ENCODE measurements at regions not wholly inside any gene's neighbourhood (a gene's known extent, or its start where the extent isn't known, plus 50 kb on each side); places are given as distances from the start of the nearest gene placed in this dataset.

- TF ChIP-seq, protein P1, sequence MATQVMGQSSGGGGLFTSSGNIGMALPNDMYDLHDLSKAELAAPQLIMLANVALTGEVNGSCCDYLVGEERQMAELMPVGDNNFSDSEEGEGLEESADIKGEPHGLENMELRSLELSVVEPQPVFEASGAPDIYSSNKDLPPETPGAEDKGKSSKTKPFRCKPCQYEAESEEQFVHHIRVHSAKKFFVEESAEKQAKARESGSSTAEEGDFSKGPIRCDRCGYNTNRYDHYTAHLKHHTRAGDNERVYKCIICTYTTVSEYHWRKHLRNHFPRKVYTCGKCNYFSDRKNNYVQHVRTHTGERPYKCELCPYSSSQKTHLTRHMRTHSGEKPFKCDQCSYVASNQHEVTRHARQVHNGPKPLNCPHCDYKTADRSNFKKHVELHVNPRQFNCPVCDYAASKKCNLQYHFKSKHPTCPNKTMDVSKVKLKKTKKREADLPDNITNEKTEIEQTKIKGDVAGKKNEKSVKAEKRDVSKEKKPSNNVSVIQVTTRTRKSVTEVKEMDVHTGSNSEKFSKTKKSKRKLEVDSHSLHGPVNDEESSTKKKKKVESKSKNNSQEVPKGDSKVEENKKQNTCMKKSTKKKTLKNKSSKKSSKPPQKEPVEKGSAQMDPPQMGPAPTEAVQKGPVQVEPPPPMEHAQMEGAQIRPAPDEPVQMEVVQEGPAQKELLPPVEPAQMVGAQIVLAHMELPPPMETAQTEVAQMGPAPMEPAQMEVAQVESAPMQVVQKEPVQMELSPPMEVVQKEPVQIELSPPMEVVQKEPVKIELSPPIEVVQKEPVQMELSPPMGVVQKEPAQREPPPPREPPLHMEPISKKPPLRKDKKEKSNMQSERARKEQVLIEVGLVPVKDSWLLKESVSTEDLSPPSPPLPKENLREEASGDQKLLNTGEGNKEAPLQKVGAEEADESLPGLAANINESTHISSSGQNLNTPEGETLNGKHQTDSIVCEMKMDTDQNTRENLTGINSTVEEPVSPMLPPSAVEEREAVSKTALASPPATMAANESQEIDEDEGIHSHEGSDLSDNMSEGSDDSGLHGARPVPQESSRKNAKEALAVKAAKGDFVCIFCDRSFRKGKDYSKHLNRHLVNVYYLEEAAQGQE (IDR thresholded peaks at IDR 0.05; ENCODE audit: unreplicated experiment), result no peak
- no peak for TF ChIP-seq ZNF462 (CRISPR knock-in tag; IDR thresholded peaks at IDR 0.05)
Observed at GRCh38 chr21:39105341-39105765, 77.9 kb downstream of the PSMG1 start (continued).

- H3K4me1 ChIP-seq (ENCODE audit: insufficient read depth), result peaks cover 10% of the 10 kb centered on the region; the same call in 1 of the 2 replicates
- H4K20me1 ChIP-seq (replicated peaks; ENCODE audit: insufficient read depth), result no peaks in the 10 kb centered on the region
- H3K4me3 Mint-ChIP-seq, result no peak overlapping the region
- no peak overlapping the region for H3K4me3 ChIP-seq
- no peak overlapping the region for H2AFZ ChIP-seq
- no peaks in the 10 kb centered on the region for H3K27me3 ChIP-seq (ENCODE audit: insufficient read depth)
- H3K9me3 Mint-ChIP-seq, result peaks cover 4% of the 10 kb centered on the region
- ATAC-seq, result no peak
- no peaks in the 10 kb centered on the region for H3K36me3 Mint-ChIP-seq (ENCODE audit: low read depth)
- peaks cover 7% of the 10 kb centered on the region; the same call in 2 of the 3 replicates for H3K4me1 Mint-ChIP-seq
- H3K36me3 ChIP-seq (ENCODE audit: insufficient read depth), result no peaks in the 10 kb centered on the region
- no peak for DNase-seq (ENCODE audit: low spot score)
- H3K27ac ChIP-seq (ENCODE audit: low read depth), result no peak overlapping the region
- H3K4me2 ChIP-seq, result no peak overlapping the region
- H3K79me2 ChIP-seq (replicated peaks; ENCODE audit: insufficient read depth), result no peaks in the 10 kb centered on the region
- peaks cover 9% of the 10 kb centered on the region for H3K27me3 Mint-ChIP-seq (ENCODE audit: insufficient read depth, low read depth, poor library complexity)
- H3F3A ChIP-seq (replicated peaks; ENCODE audit: low read depth), result no peaks in the 10 kb centered on the region
- no peak overlapping the region for H3K27ac Mint-ChIP-seq
- peaks cover 11% of the 10 kb centered on the region; the same call in 1 of the 2 replicates for H3K9me2 ChIP-seq (ENCODE audit: insufficient read depth)
- TF ChIP-seq, protein P1 (IDR thresholded peaks at IDR 0.05; ENCODE audit: unreplicated experiment), result no peak
- TF ChIP-seq ZNF331 (CRISPR knock-in tag; IDR thresholded peaks at IDR 0.05; ENCODE audit: low read depth) (no peak), EZH2 (IDR thresholded peaks at IDR 0.05; ENCODE audit: low read depth, unreplicated experiment) (no peak)
- TF ChIP-seq, protein P2, sequence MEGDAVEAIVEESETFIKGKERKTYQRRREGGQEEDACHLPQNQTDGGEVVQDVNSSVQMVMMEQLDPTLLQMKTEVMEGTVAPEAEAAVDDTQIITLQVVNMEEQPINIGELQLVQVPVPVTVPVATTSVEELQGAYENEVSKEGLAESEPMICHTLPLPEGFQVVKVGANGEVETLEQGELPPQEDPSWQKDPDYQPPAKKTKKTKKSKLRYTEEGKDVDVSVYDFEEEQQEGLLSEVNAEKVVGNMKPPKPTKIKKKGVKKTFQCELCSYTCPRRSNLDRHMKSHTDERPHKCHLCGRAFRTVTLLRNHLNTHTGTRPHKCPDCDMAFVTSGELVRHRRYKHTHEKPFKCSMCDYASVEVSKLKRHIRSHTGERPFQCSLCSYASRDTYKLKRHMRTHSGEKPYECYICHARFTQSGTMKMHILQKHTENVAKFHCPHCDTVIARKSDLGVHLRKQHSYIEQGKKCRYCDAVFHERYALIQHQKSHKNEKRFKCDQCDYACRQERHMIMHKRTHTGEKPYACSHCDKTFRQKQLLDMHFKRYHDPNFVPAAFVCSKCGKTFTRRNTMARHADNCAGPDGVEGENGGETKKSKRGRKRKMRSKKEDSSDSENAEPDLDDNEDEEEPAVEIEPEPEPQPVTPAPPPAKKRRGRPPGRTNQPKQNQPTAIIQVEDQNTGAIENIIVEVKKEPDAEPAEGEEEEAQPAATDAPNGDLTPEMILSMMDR (conservative IDR thresholded peaks at IDR 0.05; ENCODE audit: low read depth in 2 of 2), result no peak
Observed at GRCh38 chr21:39104911-39105310, 78.3 kb downstream of the PSMG1 start.
